HG02588 (cell line): ENCODE measurements at regions not wholly inside any gene's neighbourhood (a gene's known extent, or its start where the extent isn't known, plus 50 kb on each side); places are given as distances from the start of the nearest gene placed in this dataset.
"Not testable (repeated sequence)": the region's sequence is repeated elsewhere in the genome, so short reads cannot be mapped to it uniquely, and the experiment has no call there.

Experiments used
- ATAC-seq: cut with Tn5 transposase; IDR thresholded peaks from one replicate; pipeline ENCODE4 v1.9.1; 2021; ENCODE audit warnings: mild to moderate bottlenecking, moderate library complexity; ENCODE audit not compliant: unreplicated experiment

GRCh38 chr1:157272729-157273524, 134.7 kb upstream of the ETV3 start:
- no peak for ATAC-seq

DNA sequence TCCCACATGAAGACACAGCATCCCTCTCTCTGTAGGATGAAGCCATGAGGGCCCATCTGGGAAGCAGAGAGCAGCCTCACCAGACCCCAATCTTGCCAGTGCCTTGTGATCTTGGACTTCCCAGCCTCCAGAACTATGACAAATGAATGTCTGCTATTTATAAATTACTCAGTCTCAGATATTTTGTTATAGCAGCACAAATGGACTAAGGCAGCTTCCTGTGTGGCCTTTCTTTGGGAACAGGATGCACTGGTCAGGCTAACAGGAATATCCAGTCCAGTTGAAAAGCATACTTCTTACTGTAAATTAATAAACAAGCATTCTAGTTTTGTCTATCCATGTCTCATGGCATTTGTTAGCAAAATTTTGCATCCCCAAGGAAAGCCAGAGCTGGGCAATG, 134.1 kb upstream of the ETV3 start:
- no peak for ATAC-seq

DNA sequence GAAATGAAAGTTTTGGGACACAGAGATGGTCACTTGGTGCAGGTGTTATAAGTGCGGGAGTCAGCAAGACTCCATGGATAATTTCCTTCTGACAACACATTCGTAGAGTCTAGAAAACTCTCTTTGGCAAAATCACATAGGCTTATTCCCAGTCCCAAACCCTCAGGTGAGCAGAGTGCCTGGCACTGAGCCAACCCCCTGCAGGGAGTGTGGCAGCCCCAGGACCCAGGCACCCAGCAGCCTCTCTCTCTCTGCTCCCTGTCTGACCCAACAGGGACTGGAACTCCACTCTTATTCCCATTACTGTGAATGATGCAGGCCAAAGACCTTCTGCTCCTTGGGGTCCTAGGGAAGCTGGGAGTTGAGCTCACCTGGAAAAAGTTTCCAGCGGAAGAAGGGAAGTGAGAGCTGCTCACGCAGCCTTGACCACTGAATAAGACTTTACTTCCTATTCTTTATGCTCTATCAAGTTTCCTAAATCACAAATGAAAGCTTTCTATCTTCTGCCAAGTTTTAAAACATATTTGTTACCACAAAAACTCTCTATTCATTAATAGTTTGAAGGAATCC, 132.6 kb upstream of the ETV3 start:
- no peak for ATAC-seq

DNA sequence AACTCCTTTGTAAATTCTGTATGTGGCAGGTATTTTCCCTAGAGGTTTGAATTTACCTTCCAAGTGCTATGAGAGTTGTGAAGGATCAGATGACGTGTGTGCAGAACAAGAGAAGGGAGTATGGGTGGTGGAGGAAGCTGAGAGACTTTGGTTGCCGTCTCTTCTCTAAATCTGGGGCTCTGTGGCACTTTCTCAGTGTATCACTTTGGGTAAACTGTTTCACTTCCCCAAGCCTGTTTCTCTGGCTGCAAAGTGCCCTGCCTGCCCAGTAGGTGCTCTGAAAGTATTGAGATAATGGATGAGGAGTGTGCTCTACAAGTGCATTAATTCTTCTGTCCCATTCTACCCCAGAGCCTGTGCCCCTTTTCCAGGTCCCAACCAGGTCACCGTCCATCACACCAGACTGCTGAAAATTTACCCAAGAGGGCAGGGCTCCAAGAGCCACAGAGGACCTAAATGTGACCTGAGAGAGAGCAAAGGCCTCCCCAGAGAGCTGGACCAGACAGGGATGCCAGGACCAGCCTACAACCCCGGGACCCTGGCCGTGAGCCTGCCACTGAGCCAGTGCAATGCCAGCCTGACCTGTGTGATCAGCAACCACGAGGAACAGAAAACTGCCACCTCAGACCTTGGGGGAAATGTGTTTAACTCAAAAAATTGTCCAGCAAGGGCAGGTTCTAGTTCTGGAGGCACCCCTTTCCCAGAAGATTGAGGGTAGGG, 131.6 kb upstream of the ETV3 start:
- peak; percentile 89 for ATAC-seq

DNA sequence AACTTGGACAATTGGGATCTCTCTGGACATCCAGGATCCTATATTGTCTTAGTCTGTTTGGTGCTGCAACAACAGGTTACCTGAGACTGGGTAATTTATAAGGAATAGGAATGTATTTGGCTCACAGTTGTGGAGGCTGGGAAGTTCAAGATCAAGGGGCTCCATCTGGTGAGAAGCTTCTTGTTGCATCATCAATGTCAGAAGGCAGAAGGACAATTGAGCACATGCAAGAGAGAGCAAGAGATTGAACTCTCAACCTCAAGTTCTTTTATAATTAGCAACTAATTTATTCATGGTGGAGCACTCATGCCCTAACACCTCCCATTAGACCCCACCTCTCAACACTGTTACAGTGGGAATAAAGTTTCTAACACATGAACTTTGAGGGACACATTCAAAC, 124.7 kb upstream of the ETV3 start:
- ATAC-seq, result no peak

DNA sequence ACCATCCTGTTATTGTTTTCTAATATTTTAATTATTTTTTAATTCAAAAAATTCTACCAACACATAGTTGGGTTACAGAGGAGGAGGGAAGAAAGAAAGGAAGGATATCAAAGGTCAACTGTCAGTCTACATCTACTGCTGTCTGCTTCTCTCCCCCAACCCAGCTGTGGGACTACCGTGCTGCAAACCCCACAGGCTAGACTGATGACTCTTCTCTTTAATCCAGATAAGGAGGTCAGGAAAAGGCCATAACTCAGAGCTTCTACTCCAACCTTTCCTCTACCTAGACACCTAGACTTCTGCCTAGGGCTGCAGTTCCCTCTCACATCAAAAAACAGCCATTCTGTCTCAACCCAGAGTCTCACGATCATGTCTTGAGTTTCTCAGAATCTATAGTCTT, 124.2 kb upstream of the ETV3 start:
- ATAC-seq, result no peak

DNA sequence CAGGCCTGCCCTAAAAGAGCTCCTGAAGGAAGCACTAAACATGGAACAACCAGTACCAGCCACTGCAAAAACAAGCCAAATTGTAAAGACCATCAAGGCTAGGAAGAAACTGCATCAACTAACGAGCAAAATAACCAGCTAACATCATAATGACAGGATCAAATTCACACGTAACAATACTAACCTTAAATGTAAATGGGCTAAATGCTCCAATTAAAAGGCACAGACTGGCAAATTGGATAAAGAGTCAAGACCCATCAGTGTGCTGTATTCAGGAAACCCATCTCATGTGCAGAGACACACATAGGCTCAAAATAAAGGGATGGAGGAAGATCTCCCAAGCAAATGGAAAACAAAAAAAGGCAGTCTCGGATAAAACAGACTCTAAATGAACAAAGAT, 117.7 kb upstream of the ETV3 start:
- ATAC-seq, result not testable (repeated sequence)

- not testable (repeated sequence) for ATAC-seq
These were observed 116.0 kb upstream of the ETV3 start for GRCh38 chr1:157254183-157254582.

- ATAC-seq, result no peak
These were observed 114.3 kb upstream of the ETV3 start for GRCh38 chr1:157252473-157252872.

- no peak for ATAC-seq
These were observed 111.5 kb upstream of the ETV3 start for GRCh38 chr1:157249739-157250138.

- no peak for ATAC-seq
These were observed 111.1 kb upstream of the ETV3 start for GRCh38 chr1:157249326-157249725.

GRCh38 chr1:157247764-157248049, 109.5 kb upstream of the ETV3 start:
- ATAC-seq, result not testable (repeated sequence)

DNA sequence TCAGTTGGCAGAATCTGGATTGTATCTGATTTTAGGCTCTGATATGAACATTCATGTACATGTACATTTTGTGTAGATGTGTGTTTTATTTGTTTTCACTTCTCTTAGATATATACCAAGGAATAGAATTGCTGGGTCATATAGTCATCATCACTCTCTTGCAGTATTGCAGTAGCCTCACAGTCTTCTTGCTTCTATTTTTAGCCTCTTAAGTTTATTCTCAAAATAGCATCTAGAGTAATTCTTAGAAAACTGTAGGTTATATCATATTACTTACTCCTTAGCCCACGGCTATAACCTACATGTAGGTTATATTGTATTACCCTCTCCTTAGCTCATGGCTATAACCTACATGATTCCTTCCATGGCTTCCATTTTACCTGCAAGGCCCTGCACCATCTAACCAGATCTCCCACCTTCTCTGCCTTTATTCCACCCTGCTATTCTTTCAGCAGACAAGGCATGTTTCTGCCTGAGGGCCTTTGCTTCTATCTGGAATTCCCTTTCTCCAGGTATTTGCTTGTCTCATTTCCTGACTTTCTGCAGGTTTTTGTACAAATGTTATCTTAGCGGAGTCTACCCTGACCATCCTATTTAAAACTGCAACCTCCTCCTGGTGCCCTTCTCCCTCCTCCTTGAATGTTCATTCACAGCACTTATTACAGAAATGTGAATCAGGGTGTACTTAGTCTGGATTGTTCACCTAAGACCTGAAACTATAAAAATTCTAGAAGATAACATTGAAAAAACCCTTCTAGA, 109.0 kb upstream of the ETV3 start:
- ATAC-seq, result no peak

- no peak for ATAC-seq
These were observed 107.6 kb upstream of the ETV3 start for GRCh38 chr1:157245823-157246222.

- no peak for ATAC-seq
These were observed 103.0 kb upstream of the ETV3 start for GRCh38 chr1:157241185-157241538.

- ATAC-seq, result no peak
These were observed 102.4 kb upstream of the ETV3 start for GRCh38 chr1:157240495-157241184.

- no peak for ATAC-seq
These were observed 101.7 kb upstream of the ETV3 start for GRCh38 chr1:157239936-157240335.

DNA sequence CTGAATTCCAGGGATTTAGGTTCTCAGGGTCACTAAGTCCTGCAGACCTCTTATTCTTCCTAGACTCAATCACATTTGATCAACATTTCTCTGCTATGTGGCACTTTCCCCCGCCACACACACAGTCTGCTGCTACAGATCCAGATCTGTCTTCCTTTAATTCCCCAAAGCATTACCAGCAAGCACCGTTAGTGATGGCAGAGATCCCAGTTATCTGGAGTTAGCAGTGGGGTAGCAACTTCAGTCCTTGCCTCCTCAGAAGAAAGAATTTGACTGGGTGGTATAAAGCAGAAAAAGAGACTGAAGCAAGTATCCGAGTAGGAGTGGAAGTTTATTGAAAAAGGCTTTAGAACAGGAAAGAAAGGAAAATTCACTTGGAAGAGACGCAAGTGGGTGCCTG, 100.4 kb upstream of the ETV3 start:
- ATAC-seq, result no peak

DNA sequence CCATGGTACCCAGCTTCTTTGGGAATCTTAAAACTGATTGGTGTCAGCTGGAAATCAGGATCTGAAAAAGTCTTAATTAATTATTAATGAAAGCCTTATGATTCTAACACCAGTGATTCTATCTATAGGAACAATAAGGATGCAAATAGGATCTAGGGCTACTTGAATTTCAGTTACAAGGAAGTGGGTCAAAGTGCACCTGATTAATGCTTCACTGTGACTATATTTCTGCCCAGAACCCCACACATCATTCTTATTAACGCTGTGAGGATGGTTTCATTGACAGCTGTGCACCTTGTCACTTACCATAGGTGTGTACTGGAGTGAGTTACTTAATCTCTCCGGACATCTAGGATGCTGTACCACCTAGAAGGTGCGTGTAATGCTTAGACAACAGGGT, 99.8 kb upstream of the ETV3 start:
- ATAC-seq, result no peak

GRCh38 chr1:157237522-157237921, 99.3 kb upstream of the ETV3 start:
- no peak for ATAC-seq

- no peak for ATAC-seq
These were observed 97.9 kb upstream of the ETV3 start for GRCh38 chr1:157236072-157236471.
